ENCODE measurements at regions not wholly inside any gene's neighbourhood (a gene's known extent, or its start where the extent isn't known, plus 50 kb on each side); places are given as distances from the start of the nearest gene placed in this dataset.
"Not testable (repeated sequence)": the region's sequence is repeated elsewhere in the genome, so short reads cannot be mapped to it uniquely, and the experiment has no call there.

DNA sequence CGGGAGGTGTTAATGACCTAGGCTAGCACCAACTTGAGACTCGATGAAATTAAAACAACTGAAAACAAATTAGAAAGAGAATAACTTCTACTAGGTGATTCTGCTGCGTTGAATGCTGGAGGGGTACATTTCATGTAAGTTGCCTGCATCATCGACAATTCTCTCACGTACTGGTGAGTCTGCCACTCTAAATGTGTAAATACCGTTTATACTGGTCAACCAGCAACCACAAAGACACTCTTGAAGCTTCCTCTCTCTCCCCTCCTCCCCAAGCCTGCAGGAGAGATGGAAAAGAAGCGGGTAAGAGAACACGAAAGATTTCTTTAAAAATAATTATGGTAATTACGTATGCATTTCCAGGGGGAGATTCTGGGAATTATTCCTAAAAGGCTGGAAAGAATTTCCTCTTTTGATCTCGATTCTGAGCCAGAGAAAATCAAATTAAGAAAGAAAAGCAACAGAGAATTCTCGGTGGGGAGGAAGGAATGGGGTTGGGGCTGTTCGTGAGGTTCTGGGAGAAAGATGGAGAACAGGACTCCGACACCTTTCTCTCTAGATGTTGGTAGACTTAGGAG is 68.6 kb upstream of the MRTFB start:
- peak overlapping the region in 11 of 21 experiments; percentile 20 to 80 (median 67) for H3K27ac ChIP-seq
- H3K4me3 ChIP-seq = peak overlapping the region in 1 of 7 experiments; percentile 2

GRCh38 chr16:14003074-14003570 is 68.0 kb upstream of the MRTFB start:
- Histone ChIP-seq H3K4me3 (peak overlapping the region in 4 of 7 experiments; percentile 2 to 16 (median 6)), H3K27ac (peak overlapping the region in 18 of 21 experiments; percentile 12 to 80 (median 60))

GRCh38 chr16:14004031-14004728 is 66.9 kb upstream of the MRTFB start:
- Histone ChIP-seq H3K27ac (peak overlapping the region in 19 of 21 experiments; percentile 15 to 80 (median 61)), H3K4me3 (no peak overlapping the region)

GRCh38 chr16:14004729-14005315 is 66.3 kb upstream of the MRTFB start:
- Histone ChIP-seq H3K27ac (peak overlapping the region in 16 of 21 experiments; percentile 15 to 80 (median 62)), H3K4me3 (no peak overlapping the region)

DNA sequence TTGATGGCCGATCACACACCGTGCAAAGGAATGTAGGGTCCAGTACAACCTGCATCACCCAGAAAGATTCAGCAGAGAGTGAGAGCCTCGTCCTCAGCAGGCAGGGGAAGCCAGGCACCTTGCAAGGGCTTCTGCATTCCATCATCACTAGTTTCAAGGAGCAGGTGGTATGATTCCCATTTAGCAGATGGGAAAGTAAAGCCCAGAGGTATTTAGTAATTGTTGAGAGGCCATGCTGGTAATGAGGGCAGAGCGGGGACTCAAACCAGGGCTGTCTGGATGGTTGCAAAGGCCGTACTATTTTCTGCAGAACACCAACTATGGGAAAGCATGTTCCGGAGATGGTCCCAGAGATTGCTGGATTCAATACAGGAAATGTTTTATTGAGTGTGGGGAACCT is 65.8 kb upstream of the MRTFB start:
- no peak overlapping the region for H3K4me3 ChIP-seq
- peak overlapping the region in 10 of 21 experiments; percentile 35 to 80 (median 62) for H3K27ac ChIP-seq

DNA sequence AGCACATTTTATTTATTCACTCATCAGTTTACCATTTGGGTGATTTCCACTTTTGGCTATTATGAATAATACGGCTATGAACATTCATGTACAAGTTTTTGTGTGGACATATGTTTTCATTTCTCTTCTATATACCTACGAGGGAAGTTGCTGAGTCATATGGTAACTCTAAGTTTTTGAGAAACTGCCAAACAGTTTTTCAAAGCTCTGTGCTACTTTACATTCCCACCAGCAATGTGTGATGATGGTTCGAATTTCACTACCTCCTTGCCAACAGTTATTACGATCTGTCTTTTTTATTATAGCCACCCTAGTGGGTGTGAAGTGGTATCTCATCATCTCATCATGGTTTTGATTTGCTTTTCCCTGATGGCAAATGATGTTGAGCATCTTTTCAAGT is 63.7 kb upstream of the MRTFB start:
- Histone ChIP-seq H3K27ac (no peak overlapping the region), H3K4me3 (no peak overlapping the region)

- H3K4me3 ChIP-seq = no peak overlapping the region
- peak overlapping the region in 1 of 21 experiments; percentile 17 for H3K27ac ChIP-seq
These were observed 60.1 kb upstream of the MRTFB start for GRCh38 chr16:14011001-14011400.

DNA sequence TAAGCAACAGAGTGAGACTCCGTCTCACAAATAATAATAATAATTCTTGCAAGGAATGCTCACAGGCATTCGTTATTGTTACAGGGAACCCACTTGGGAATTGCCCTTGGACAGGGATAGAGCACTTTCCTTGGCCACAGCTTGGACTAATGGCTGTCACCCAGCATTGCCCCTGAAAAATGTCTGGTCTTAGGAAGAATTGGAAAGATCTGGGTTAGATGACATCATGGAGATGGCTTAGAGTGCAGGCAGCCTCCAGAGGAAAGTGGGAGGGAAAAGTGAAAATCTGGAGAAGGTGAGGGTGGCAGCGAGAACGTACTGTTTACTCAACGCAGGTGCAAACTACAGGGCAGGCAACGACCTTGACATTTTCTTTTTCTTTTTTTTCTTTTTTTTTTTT is 59.3 kb upstream of the MRTFB start:
- Histone ChIP-seq H3K4me3 (no peak overlapping the region), H3K27ac (no peak overlapping the region)

- no peak overlapping the region for H3K4me3 ChIP-seq
- peak overlapping the region in 15 of 21 experiments; percentile 3 to 76 (median 55) for H3K27ac ChIP-seq
These were observed 58.0 kb upstream of the MRTFB start for GRCh38 chr16:14013145-14013570.

GRCh38 chr16:14013571-14014283 is 57.4 kb upstream of the MRTFB start:
- peak overlapping the region in 17 of 21 experiments; percentile 3 to 84 (median 55) for H3K27ac ChIP-seq
- no peak overlapping the region for H3K4me3 ChIP-seq

DNA sequence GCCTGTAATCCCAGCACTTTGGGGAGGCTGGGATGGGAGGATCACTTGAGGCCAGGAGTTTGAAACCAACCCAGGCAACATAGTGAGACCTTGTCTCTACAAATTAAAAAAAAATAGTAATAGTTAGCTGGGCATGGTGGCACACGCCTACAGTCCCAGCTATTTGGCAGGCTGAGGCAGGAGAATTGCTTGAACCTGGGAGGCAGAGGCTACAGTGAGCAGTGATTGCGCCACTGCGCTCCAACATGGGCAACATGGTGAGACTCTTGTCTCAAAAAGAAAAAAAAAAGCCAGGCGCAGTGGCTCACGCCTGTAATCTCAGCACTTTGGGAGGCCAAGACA is 56.9 kb upstream of the MRTFB start:
- peak overlapping the region in 17 of 21 experiments; percentile 19 to 84 (median 53) for H3K27ac ChIP-seq
- no peak overlapping the region for H3K4me3 ChIP-seq

GRCh38 chr16:14015033-14015432 is 56.1 kb upstream of the MRTFB start:
- peak overlapping the region in 2 of 7 experiments; percentile 1 to 15 for H3K4me3 ChIP-seq
- peak overlapping the region in 18 of 21 experiments; percentile 19 to 84 (median 51) for H3K27ac ChIP-seq

DNA sequence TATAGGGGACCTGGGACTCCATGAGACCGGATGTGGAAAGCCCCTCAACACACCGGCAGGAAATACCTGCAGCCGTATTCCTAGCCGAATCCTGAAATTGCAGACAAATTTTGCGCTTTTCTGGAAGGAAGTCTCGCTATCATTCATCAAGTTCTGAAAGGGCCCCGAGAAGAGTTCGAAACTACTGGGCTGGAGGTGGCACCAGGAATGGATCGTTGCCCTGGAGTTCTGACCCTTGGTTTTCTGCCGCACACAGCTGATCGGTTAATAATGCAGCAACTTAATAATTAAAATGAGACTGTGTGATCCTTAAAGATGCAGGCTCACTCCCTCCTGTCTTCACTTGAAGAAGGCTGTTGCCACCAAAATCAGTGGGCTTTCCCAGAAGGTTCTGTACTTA is 55.7 kb upstream of the MRTFB start:
- Histone ChIP-seq H3K4me3 (peak overlapping the region in 2 of 7 experiments; percentile 1 to 15), H3K27ac (peak overlapping the region in 17 of 21 experiments; percentile 19 to 84 (median 52))

DNA sequence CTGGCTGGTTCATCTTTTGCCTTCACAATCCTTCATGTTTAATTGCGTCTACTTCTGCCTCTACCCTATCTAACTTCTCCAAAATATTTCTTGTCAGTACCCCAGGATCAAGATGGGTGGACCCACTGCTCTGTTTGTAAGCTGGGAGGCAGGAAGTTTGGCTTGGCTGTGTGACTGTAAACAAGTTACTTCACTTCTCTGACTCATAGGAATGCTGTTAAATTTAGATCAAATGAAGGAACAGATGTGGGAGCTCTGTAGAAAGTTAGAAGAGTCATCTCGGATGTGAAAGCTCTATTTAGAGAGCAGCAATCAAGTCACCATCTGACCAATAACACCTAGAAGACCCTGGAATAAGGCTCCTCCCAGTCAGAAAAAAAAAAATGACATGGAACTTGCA is 55.2 kb upstream of the MRTFB start:
- Histone ChIP-seq H3K4me3 (peak overlapping the region in 1 of 7 experiments; percentile 1), H3K27ac (peak overlapping the region in 13 of 21 experiments; percentile 22 to 84 (median 52))

DNA sequence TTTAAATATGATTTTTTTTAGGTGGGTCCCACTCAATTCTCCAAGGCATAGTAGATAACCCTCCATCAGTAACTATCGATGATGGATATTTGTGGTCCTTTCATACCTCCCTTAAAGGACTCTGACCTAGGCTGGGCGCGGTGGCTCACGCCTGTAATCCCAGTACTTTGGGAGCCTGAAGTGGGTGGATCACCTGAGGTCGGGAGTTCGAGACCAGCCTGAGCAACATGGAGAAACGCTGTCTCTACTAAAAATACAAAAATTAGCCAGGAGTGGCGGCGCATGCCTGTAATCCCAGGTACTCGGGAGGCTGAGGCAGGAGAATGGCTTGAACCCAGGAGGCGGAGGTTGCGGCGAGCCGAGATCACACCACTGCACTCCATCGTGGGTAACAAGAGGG is 54.8 kb upstream of the MRTFB start:
- H3K4me3 ChIP-seq = not testable (repeated sequence)
- H3K27ac ChIP-seq = peak overlapping the region in 5 of 21 experiments; percentile 22 to 48 (median 36)

DNA sequence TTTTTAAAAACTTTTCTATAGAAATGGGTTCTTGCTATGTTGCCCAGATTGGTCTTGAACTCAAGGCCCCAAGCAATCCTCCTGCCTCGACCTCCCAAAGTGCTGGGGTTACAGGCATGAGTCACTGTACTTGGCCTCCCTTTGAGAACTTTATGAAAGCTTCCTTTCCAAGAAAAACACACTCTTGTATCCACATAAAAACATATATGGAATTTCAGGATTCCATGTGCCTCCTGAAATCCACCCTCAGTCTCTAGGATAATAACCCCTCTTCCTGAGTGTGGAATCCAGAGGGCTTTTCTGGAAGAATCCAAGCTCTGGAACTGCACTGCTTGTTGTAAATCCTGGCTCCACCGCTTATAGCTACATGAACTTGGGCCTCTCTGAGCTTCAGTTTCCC is 53.2 kb upstream of the MRTFB start:
- H3K4me3 ChIP-seq = no peak overlapping the region
- no peak overlapping the region for H3K27ac ChIP-seq

DNA sequence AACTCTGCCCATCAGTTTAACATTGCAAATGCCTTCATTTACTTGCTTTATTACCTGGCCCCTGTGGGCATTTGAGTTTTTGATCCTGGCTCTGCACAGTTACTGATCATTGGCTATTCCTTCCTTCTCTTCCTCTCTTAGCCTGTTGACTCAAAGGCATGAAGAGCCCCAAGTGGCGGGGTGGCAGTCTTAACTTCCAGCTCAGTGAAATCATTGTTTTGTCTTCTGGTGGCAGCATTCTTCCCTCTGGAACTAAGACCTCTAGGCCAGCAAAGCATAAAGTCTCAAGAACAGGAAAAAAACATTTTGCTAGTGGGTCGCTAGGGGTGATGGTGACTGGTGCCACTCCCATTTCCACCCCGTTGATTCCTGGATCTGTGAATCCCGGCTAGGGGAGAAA is 52.3 kb upstream of the MRTFB start:
- no peak overlapping the region for H3K4me3 ChIP-seq
- H3K27ac ChIP-seq = no peak overlapping the region

DNA sequence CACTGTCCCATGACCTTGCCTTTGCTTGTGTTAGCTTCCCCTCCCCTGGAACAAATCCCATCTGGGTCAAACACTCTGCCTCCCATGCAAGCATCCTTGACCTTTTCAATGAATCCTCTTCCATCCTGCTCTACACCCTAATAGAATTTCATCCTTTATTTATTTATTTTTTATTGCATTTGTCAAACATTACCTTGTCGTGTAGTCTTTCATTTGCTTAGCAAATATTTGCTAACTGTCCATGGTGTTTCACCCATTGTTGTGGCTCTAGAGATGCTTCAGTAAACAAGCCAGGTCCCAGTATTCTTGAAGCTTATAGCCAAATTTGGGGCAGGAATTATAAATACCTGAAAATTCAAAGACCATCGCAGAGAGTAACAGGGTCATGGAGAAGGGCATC is 51.0 kb upstream of the MRTFB start:
- no peak overlapping the region for H3K4me3 ChIP-seq
- no peak overlapping the region for H3K27ac ChIP-seq
